Hepatocyte (in vitro differentiated cells): ENCODE measurements at regions not wholly inside any gene's neighbourhood (a gene's known extent, or its start where the extent isn't known, plus 50 kb on each side); places are given as distances from the start of the nearest gene placed in this dataset.

Source experiments
- CTCF ChIP-seq: fragments of 200-600 bp; sonication (generic); IDR thresholded peaks from 2 replicates; pipeline ENCODE4 v1.5.1; 2016; ENCODE audit warnings: antibody characterized with exemption, mild to moderate bottlenecking; ENCODE audit not compliant: poor library complexity
- EZH2 ChIP-seq: fragments of 200-600 bp; sonication (generic); IDR thresholded peaks from 2 replicates; pipeline ENCODE4 v1.6.1; 2016; ENCODE audit warnings: antibody characterized with exemption, mild to moderate bottlenecking, borderline replicate concordance

GRCh38 chr1:232130815-232131480 is 499.0 kb downstream of the SIPA1L2 start:
- TF ChIP-seq CTCF (no peak), EZH2 (no peak)
